Activated CD4-positive, alpha-beta memory T cell treated with anti-CD3 and anti-CD28 coated beads for 36 hours (primary cell): ENCODE measurements at regions not wholly inside any gene's neighbourhood (a gene's known extent, or its start where the extent isn't known, plus 50 kb on each side); places are given as distances from the start of the nearest gene placed in this dataset.

Source experiments
- CTCF ChIA-PET: fragments of 350-600 bp; sonication (Branson Sonifier 250); formaldehyde crosslinking; loops from one replicate; lab custom pipeline; 2021; ENCODE audit warnings: antibody characterized with exemption, inconsistent platforms; lab: Charles Lee
- POLR2A ChIA-PET: fragments of 350-600 bp; sonication (Branson Sonifier 250); formaldehyde crosslinking; loops from one replicate; lab custom pipeline; 2021; ENCODE audit warnings: antibody characterized with exemption; lab: Charles Lee
- DNase-seq: peaks from one replicate; pipeline ENCODE4 v3.0.0-alpha.2; 2020
- H3K27ac Mint-ChIP-seq: one replicate; pipeline ENCODE4 v1.8.0; 2021; ENCODE audit warnings: mixed read lengths
- H3K27me3 Mint-ChIP-seq: one replicate; pipeline ENCODE4 v1.8.0; 2021; ENCODE audit warnings: mixed read lengths
- H3K36me3 Mint-ChIP-seq: one replicate; pipeline ENCODE4 v1.8.0; 2021; ENCODE audit warnings: mixed read lengths
- H3K4me1 Mint-ChIP-seq: one replicate; pipeline ENCODE4 v1.8.0; 2021; ENCODE audit warnings: low read depth, mixed read lengths
- H3K4me3 Mint-ChIP-seq: one replicate; pipeline ENCODE4 v1.8.0; 2021; ENCODE audit warnings: mild to moderate bottlenecking, mixed read lengths
- H3K9me3 Mint-ChIP-seq: one replicate; pipeline ENCODE4 v1.8.0; 2021; ENCODE audit warnings: mixed read lengths
- intact Hi-C: fragments of 100-400 bp; cut with micrococcal nuclease; formaldehyde crosslinking; loops from one replicate; pipeline ENCODE4 v1.15.1; 2023

GRCh38 chr1:193565971-193566577, 379.7 kb upstream of the B3GALT2 start:
- no peak overlapping the region for H3K27ac Mint-ChIP-seq
- intact Hi-C loops = no loop called here
- no peaks in the 10 kb centered on the region for H3K27me3 Mint-ChIP-seq
- POLR2A ChIA-PET = no interaction called here
- peaks cover 4% of the 10 kb centered on the region for H3K9me3 Mint-ChIP-seq
- H3K36me3 Mint-ChIP-seq = peaks cover 8% of the 10 kb centered on the region
- CTCF ChIA-PET = no interaction called here
- DNase-seq = no peak
- peaks cover 29% of the 10 kb centered on the region for H3K4me1 Mint-ChIP-seq
- H3K4me3 Mint-ChIP-seq = no peak overlapping the region

GRCh38 chr1:193562121-193562520, 375.7 kb upstream of the B3GALT2 start:
- Mint-ChIP-seq H3K4me1 (peaks cover 22% of the 10 kb centered on the region), H3K4me3 (no peak overlapping the region), H3K27ac (no peak overlapping the region), H3K27me3 (no peaks in the 10 kb centered on the region), H3K36me3 (no peaks in the 10 kb centered on the region), H3K9me3 (no peaks in the 10 kb centered on the region)
- POLR2A ChIA-PET = no interaction called here
- DNase-seq = no peak
- CTCF ChIA-PET = no interaction called here
- intact Hi-C loops = no loop called here

- Mint-ChIP-seq H3K36me3 (no peaks in the 10 kb centered on the region), H3K9me3 (no peaks in the 10 kb centered on the region), H3K27ac (peak overlapping the region; percentile 1), H3K4me3 (no peak overlapping the region), H3K4me1 (peaks cover 22% of the 10 kb centered on the region), H3K27me3 (no peaks in the 10 kb centered on the region)
- peak; percentile 20 for DNase-seq
- CTCF ChIA-PET = interaction anchor here (1.1 kb wide), 1 partner anchor 10 kb away, joined by 3 read pairs; no protein-coding TSS in a partner anchor
- intact Hi-C loops = loop anchor here (1.0 kb wide), 3 partner anchors 11 to 34 kb away; no protein-coding TSS in a partner anchor
- POLR2A ChIA-PET = interaction anchor here (1.4 kb wide), 1 partner anchor 19 kb away, joined by 6 read pairs; no protein-coding TSS in a partner anchor
Observed at GRCh38 chr1:193558491-193559028, 372.1 kb upstream of the B3GALT2 start.

GRCh38 chr1:193555662-193556441, 369.4 kb upstream of the B3GALT2 start:
- Mint-ChIP-seq H3K27me3 (no peaks in the 10 kb centered on the region), H3K36me3 (no peaks in the 10 kb centered on the region), H3K4me1 (peaks cover 22% of the 10 kb centered on the region), H3K9me3 (no peaks in the 10 kb centered on the region), H3K4me3 (no peak overlapping the region), H3K27ac (no peak overlapping the region)
- no peak for DNase-seq
- CTCF ChIA-PET = no interaction called here
- POLR2A ChIA-PET = no interaction called here
- intact Hi-C loops = no loop called here

GRCh38 chr1:193553564-193553963, 367.2 kb upstream of the B3GALT2 start:
- POLR2A ChIA-PET = no interaction called here
- Mint-ChIP-seq H3K4me1 (peaks cover 12% of the 10 kb centered on the region), H3K4me3 (no peak overlapping the region), H3K27ac (no peak overlapping the region), H3K27me3 (no peaks in the 10 kb centered on the region), H3K9me3 (no peaks in the 10 kb centered on the region), H3K36me3 (peaks cover 2% of the 10 kb centered on the region)
- no peak for DNase-seq
- CTCF ChIA-PET = no interaction called here
- intact Hi-C loops = no loop called here

GRCh38 chr1:193552274-193552673, 365.9 kb upstream of the B3GALT2 start:
- Mint-ChIP-seq H3K4me1 (peaks cover 5% of the 10 kb centered on the region), H3K36me3 (peaks cover 2% of the 10 kb centered on the region), H3K9me3 (no peaks in the 10 kb centered on the region), H3K4me3 (no peak overlapping the region), H3K27ac (no peak overlapping the region), H3K27me3 (no peaks in the 10 kb centered on the region)
- DNase-seq = no peak
- CTCF ChIA-PET = no interaction called here
- intact Hi-C loops = no loop called here
- POLR2A ChIA-PET = no interaction called here

- Mint-ChIP-seq H3K4me1 (peaks cover 19% of the 10 kb centered on the region), H3K36me3 (peaks cover 2% of the 10 kb centered on the region), H3K4me3 (no peak overlapping the region), H3K27me3 (no peaks in the 10 kb centered on the region), H3K27ac (no peak overlapping the region), H3K9me3 (no peaks in the 10 kb centered on the region)
- POLR2A ChIA-PET = no interaction called here
- intact Hi-C loops = no loop called here
- no peak for DNase-seq
- CTCF ChIA-PET = no interaction called here
Observed at GRCh38 chr1:193549081-193549480, 362.7 kb upstream of the B3GALT2 start.

GRCh38 chr1:193545171-193545570, 358.8 kb upstream of the B3GALT2 start:
- H3K36me3 Mint-ChIP-seq = peaks cover 2% of the 10 kb centered on the region
- ChIA-PET POLR2A (no interaction called here), CTCF (no interaction called here)
- H3K27ac Mint-ChIP-seq = no peak overlapping the region
- peaks cover 45% of the 10 kb centered on the region for H3K4me1 Mint-ChIP-seq
- no peaks in the 10 kb centered on the region for H3K9me3 Mint-ChIP-seq
- no peak overlapping the region for H3K4me3 Mint-ChIP-seq
- intact Hi-C loops = no loop called here
- no peak for DNase-seq
- H3K27me3 Mint-ChIP-seq = no peaks in the 10 kb centered on the region

GRCh38 chr1:193543259-193543658, 356.8 kb upstream of the B3GALT2 start:
- no peaks in the 10 kb centered on the region for H3K36me3 Mint-ChIP-seq
- H3K4me3 Mint-ChIP-seq = no peak overlapping the region
- no peaks in the 10 kb centered on the region for H3K27me3 Mint-ChIP-seq
- peaks cover 57% of the 10 kb centered on the region for H3K4me1 Mint-ChIP-seq
- no peaks in the 10 kb centered on the region for H3K9me3 Mint-ChIP-seq
- DNase-seq = no peak
- POLR2A ChIA-PET = no interaction called here
- CTCF ChIA-PET = no interaction called here
- no peak overlapping the region for H3K27ac Mint-ChIP-seq
- intact Hi-C loops = no loop called here

- Mint-ChIP-seq H3K36me3 (no peaks in the 10 kb centered on the region), H3K4me3 (no peak overlapping the region), H3K27ac (peak overlapping the region; percentile 55), H3K4me1 (peaks cover 61% of the 10 kb centered on the region), H3K9me3 (no peaks in the 10 kb centered on the region), H3K27me3 (no peaks in the 10 kb centered on the region)
- peak; percentile 23 for DNase-seq
- CTCF ChIA-PET = no interaction called here
- intact Hi-C loops = no loop called here
- POLR2A ChIA-PET = no interaction called here
Observed at GRCh38 chr1:193542690-193543089, 356.3 kb upstream of the B3GALT2 start.

GRCh38 chr1:193540511-193540910, 354.1 kb upstream of the B3GALT2 start:
- peaks cover 56% of the 10 kb centered on the region for H3K4me1 Mint-ChIP-seq
- peak overlapping the region; percentile 77 for H3K4me3 Mint-ChIP-seq
- DNase-seq = no peak
- no peaks in the 10 kb centered on the region for H3K27me3 Mint-ChIP-seq
- peak overlapping the region; percentile 82 for H3K27ac Mint-ChIP-seq
- intact Hi-C loops = loop anchor here (1.0 to 2.0 kb wide), 4 partner anchors 18 to 754 kb away; no protein-coding TSS in a partner anchor
- CTCF ChIA-PET = interaction anchor here (0.9 to 1.8 kb wide), 3 partner anchors 29 to 137 kb away, joined by 3 to 8 read pairs (median 3); no protein-coding TSS in a partner anchor
- no peaks in the 10 kb centered on the region for H3K36me3 Mint-ChIP-seq
- POLR2A ChIA-PET = interaction anchor here (1.0 to 2.3 kb wide), 6 partner anchors 18 to 92 kb away, joined by 3 to 32 read pairs (median 4); no protein-coding TSS in a partner anchor
- H3K9me3 Mint-ChIP-seq = no peaks in the 10 kb centered on the region
